CD14-positive monocyte (primary cell): ENCODE measurements at regions not wholly inside any gene's neighbourhood (a gene's known extent, or its start where the extent isn't known, plus 50 kb on each side); places are given as distances from the start of the nearest gene placed in this dataset.

Experiments used
- DNase-seq, 3 donors: peaks; one replicate each; pipeline ENCODE4 v3.0.0-alpha.2; 2011 to 2022
- H2AFZ ChIP-seq: 2 replicates; pipeline ENCODE4 v1.6.0; 2012; ENCODE audit warnings: mild to moderate bottlenecking, low read depth, low read length, inconsistent platforms; ENCODE audit not compliant: insufficient read depth, poor library complexity, severe bottlenecking
- H3K27ac ChIP-seq, 2 donors: 1 replicate in 1 of 2; 2 replicates in 1 of 2; pipeline ENCODE4 v1.5.1; 2012 to 2013; ENCODE audit warnings: low read length in 2 of 2, control low read depth in 1 of 2, inconsistent platforms in 1 of 2, low read depth in 1 of 2, mild to moderate bottlenecking in 1 of 2
- H3K27me3 ChIP-seq, 2 donors: one replicate each; pipeline versions ENCODE4 v1.6.0 to v1.6.1; 2011 to 2013; ENCODE audit warnings: low read length in 2 of 2; ENCODE audit not compliant: control insufficient read depth in 2 of 2, insufficient read depth in 2 of 2
- H3K36me3 ChIP-seq, 2 donors: replicated peaks in 1 of 2; 1 replicate in 1 of 2; 2 replicates in 1 of 2; pipeline versions ENCODE4 v1.5.1 to v1.6.1; 2012 to 2013; ENCODE audit warnings: low read length in 2 of 2, control low read depth in 1 of 2, inconsistent platforms in 1 of 2, mild to moderate bottlenecking in 1 of 2; ENCODE audit not compliant: insufficient read depth in 2 of 2, control insufficient read depth in 1 of 2
- H3K4me1 ChIP-seq, 2 donors: 1 replicate in 1 of 2; 2 replicates in 1 of 2; pipeline versions ENCODE4 v1.5.1 to v1.6.1; 2012 to 2013; ENCODE audit warnings: low read length in 2 of 2, control low read depth in 1 of 2, inconsistent platforms in 1 of 2, mild to moderate bottlenecking in 1 of 2, moderate library complexity in 1 of 2; ENCODE audit not compliant: insufficient read depth in 2 of 2, control insufficient read depth in 1 of 2
- H3K4me2 ChIP-seq: replicated peaks from 2 replicates; pipeline ENCODE3; 2012; ENCODE audit warnings: low read length, moderate library complexity, mild to moderate bottlenecking; ENCODE audit not compliant: poor library complexity, severe bottlenecking; ENCODE audit errors: extremely low read depth
- H3K4me3 ChIP-seq, 3 experiments: fragments of 200-600 bp in 1 of 3; sonication (generic) in 1 of 3; replicated peaks in 1 of 3; 1 replicate in 2 of 3; 2 replicates in 1 of 3; pipeline ENCODE4 v1.5.1; 2011 to 2013; ENCODE audit warnings: low read length in 3 of 3, mild to moderate bottlenecking in 3 of 3, control low read depth in 2 of 3, low read depth in 2 of 3, inconsistent platforms in 1 of 3, moderate library complexity in 1 of 3
- H3K79me2 ChIP-seq: 2 replicates; pipeline ENCODE4 v1.6.0; 2012; ENCODE audit warnings: mild to moderate bottlenecking, control low read depth, inconsistent platforms, low read length, moderate library complexity; ENCODE audit not compliant: insufficient read depth
- H3K9ac ChIP-seq: 2 replicates; pipeline ENCODE4 v1.6.0; 2017; ENCODE audit warnings: low read length, mild to moderate bottlenecking; ENCODE audit not compliant: insufficient read depth, poor library complexity, severe bottlenecking
- H3K9me3 ChIP-seq, 2 donors: replicated peaks in 1 of 2; 1 replicate in 1 of 2; 2 replicates in 1 of 2; pipeline versions ENCODE4 v1.5.1 to v1.6.1; 2012 to 2013; ENCODE audit warnings: low read length in 2 of 2, control low read depth in 1 of 2; ENCODE audit not compliant: control insufficient read depth in 1 of 2, insufficient read depth in 1 of 2
- H4K20me1 ChIP-seq: 2 replicates; pipeline ENCODE4 v1.6.0; 2012; ENCODE audit warnings: mild to moderate bottlenecking, low read length, control low read depth, moderate library complexity; ENCODE audit not compliant: insufficient read depth
- H3K27ac Mint-ChIP-seq, 7 donors: one replicate each; pipeline ENCODE4 v1.8.0; 2020; ENCODE audit warnings: mild to moderate bottlenecking in 7 of 7, mixed read lengths in 7 of 7, moderate library complexity in 6 of 7, inconsistent platforms in 2 of 7
- H3K27me3 Mint-ChIP-seq, 3 donors: one replicate each; pipeline ENCODE4 v1.8.0; 2021 to 2022; ENCODE audit warnings: low read depth in 3 of 3, mild to moderate bottlenecking in 3 of 3, mixed read lengths in 3 of 3, moderate library complexity in 3 of 3, inconsistent platforms in 1 of 3
- H3K36me3 Mint-ChIP-seq, 2 donors: one replicate each; pipeline ENCODE4 v1.8.0; 2020; ENCODE audit warnings: mixed read lengths in 2 of 2, inconsistent platforms in 1 of 2, mild to moderate bottlenecking in 1 of 2
- H3K4me1 Mint-ChIP-seq: one replicate; pipeline ENCODE4 v1.8.0; 2020; ENCODE audit warnings: mild to moderate bottlenecking, mixed read lengths
- H3K4me3 Mint-ChIP-seq, 2 donors: one replicate each; pipeline ENCODE4 v1.8.0; 2020; ENCODE audit warnings: mild to moderate bottlenecking in 2 of 2, mixed read lengths in 2 of 2, moderate library complexity in 1 of 2
- H3K9me3 Mint-ChIP-seq, 7 donors: one replicate each; pipeline ENCODE4 v1.8.0; 2020 to 2022; ENCODE audit warnings: mixed read lengths in 7 of 7, mild to moderate bottlenecking in 6 of 7, moderate library complexity in 6 of 7, inconsistent platforms in 2 of 7
- WGBS: methylation state at CpG from one replicate; pipeline ENCODE4 v1.1.5; 2013; ENCODE audit warnings: missing lambda C conversion rate; ENCODE audit not compliant: insufficient coverage; 5-methylcytosine and 5-hydroxymethylcytosine counted together
- intact Hi-C, 2 donors: fragments of 100-400 bp; cut with micrococcal nuclease; formaldehyde crosslinking; loops; one replicate each; pipeline versions ENCODE4 v1.15.0 to v1.15.1; 2023
- TF ChIP-seq, protein P1 (sequence below): fragments of 200-600 bp; IDR thresholded peaks from one replicate; pipeline ENCODE4 v1.8.0; 2022; ENCODE audit warnings: antibody characterized with exemption, mild to moderate bottlenecking

- DNase-seq: peak in 2 of 3 donors; percentile 23 to 45
- H3K9ac ChIP-seq: no peak overlapping the region
Observed at GRCh38 chr11:128052912-128053641, 534.3 kb downstream of the ETS1 start.

DNA sequence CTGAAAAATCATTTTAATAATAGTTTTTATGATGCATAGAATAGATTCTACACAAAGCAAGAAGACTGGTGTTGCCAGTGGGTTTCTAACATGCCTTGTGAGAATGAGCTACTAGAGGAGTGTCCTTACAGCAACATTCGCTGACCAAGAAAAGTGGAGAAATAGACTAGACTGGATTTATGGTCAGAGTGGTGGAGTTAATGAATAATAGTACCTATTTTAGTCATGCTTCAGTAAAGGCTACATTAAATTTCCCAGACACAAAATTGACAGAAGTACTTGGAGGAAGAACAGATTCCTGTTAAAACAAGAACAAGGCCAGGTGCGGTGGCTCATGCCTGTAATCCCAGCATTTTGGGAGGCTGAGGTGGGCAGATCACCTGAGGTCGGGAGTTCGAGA is 539.2 kb downstream of the ETS1 start:
- TF ChIP-seq, protein P1, sequence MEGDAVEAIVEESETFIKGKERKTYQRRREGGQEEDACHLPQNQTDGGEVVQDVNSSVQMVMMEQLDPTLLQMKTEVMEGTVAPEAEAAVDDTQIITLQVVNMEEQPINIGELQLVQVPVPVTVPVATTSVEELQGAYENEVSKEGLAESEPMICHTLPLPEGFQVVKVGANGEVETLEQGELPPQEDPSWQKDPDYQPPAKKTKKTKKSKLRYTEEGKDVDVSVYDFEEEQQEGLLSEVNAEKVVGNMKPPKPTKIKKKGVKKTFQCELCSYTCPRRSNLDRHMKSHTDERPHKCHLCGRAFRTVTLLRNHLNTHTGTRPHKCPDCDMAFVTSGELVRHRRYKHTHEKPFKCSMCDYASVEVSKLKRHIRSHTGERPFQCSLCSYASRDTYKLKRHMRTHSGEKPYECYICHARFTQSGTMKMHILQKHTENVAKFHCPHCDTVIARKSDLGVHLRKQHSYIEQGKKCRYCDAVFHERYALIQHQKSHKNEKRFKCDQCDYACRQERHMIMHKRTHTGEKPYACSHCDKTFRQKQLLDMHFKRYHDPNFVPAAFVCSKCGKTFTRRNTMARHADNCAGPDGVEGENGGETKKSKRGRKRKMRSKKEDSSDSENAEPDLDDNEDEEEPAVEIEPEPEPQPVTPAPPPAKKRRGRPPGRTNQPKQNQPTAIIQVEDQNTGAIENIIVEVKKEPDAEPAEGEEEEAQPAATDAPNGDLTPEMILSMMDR: no peak
- Histone ChIP-seq H2AFZ (no peak overlapping the region), H3K27me3 (no peaks in the 10 kb centered on the region), H3K36me3 (no peaks in the 10 kb centered on the region), H3K4me2 (no peak overlapping the region), H3K9ac (no peak overlapping the region), H4K20me1 (no peaks in the 10 kb centered on the region), H3K4me1 (peaks cover 30 to 34% of the 10 kb centered on the region in 2 donors), H3K79me2 (no peaks in the 10 kb centered on the region), H3K9me3 (no peaks in the 10 kb centered on the region), H3K27ac (no peak overlapping the region), H3K4me3 (no peak overlapping the region)
- Mint-ChIP-seq H3K36me3 (peaks cover 0 to 3% of the 10 kb centered on the region in 2 donors), H3K9me3 (peaks cover 0 to 3% (median 2%) of the 10 kb centered on the region in 7 donors), H3K27ac (no peak overlapping the region), H3K27me3 (peaks cover 0 to 3% (median 2%) of the 10 kb centered on the region in 3 donors), H3K4me3 (no peak overlapping the region), H3K4me1 (peaks cover 41% of the 10 kb centered on the region)
- 100% methylated on average over 1 of the region's 4 CpGs for WGBS
- intact Hi-C loops: no loop called here
- no peak for DNase-seq

More at GRCh38 chr11:128052912-128053641, 534.3 kb downstream of the ETS1 start:
- Histone ChIP-seq H3K27ac (peak overlapping the region in 1 of 2 donors; percentile 83), H3K36me3 (no peaks in the 10 kb centered on the region), H3K4me3 (no peak overlapping the region), H3K4me2 (peak overlapping the region; percentile 20), H3K27me3 (no peaks in the 10 kb centered on the region), H3K4me1 (peaks cover 44 to 49% of the 10 kb centered on the region in 2 donors), H3K9me3 (no peaks in the 10 kb centered on the region), H3K79me2 (no peaks in the 10 kb centered on the region), H4K20me1 (no peaks in the 10 kb centered on the region), H2AFZ (no peak overlapping the region)
- Mint-ChIP-seq H3K9me3 (no peaks in the 10 kb centered on the region), H3K27ac (peak overlapping the region; percentile 47 to 86 (median 60)), H3K27me3 (peaks cover 0 to 3% (median 2%) of the 10 kb centered on the region in 3 donors), H3K4me1 (peaks cover 53% of the 10 kb centered on the region), H3K4me3 (peak overlapping the region in 1 of 2 donors; percentile 26), H3K36me3 (peaks cover 0 to 3% of the 10 kb centered on the region in 2 donors)
- no CpG with 5 or more reads among the region's 2 CpGs for WGBS
- intact Hi-C loops: no loop called here
- TF ChIP-seq, protein P1: no peak
